Neural crest cell (in vitro differentiated cells): ENCODE measurements at regions not wholly inside any gene's neighbourhood (a gene's known extent, or its start where the extent isn't known, plus 50 kb on each side); places are given as distances from the start of the nearest gene placed in this dataset.

ENCODE experiments used
- DNase-seq: peaks from one replicate; pipeline ENCODE4 v3.0.0; 2021; ENCODE audit warnings: low read depth, mixed read lengths, low spot score
- H3K27ac Mint-ChIP-seq: one replicate; pipeline ENCODE4 v1.8.0; 2021; ENCODE audit warnings: mild to moderate bottlenecking, mixed read lengths; ENCODE audit not compliant: unreplicated experiment
- H3K27me3 Mint-ChIP-seq: 2 replicates; pipeline ENCODE4 v1.8.0; 2021; ENCODE audit warnings: low read depth, mild to moderate bottlenecking, mixed read lengths
- H3K36me3 Mint-ChIP-seq: 2 replicates; pipeline ENCODE4 v1.8.0; 2021; ENCODE audit warnings: low read depth, mild to moderate bottlenecking, mixed read lengths
- H3K4me1 Mint-ChIP-seq: 2 replicates; pipeline ENCODE4 v1.8.0; 2021; ENCODE audit warnings: mixed read lengths
- H3K4me3 Mint-ChIP-seq: one replicate; pipeline ENCODE4 v1.8.0; 2021; ENCODE audit warnings: mild to moderate bottlenecking, mixed read lengths
- H3K9me3 Mint-ChIP-seq: 2 replicates; pipeline ENCODE4 v1.8.0; 2021; ENCODE audit warnings: mixed read lengths
- CTCF ChIP-seq: fragments of 200-600 bp; sonication (generic); conservative IDR thresholded peaks from 2 replicates; pipeline ENCODE4 v1.5.0; 2021; ENCODE audit warnings: antibody characterized with exemption, mild to moderate bottlenecking

- peaks cover 9% of the 10 kb centered on the region for H3K9me3 Mint-ChIP-seq
- H3K4me1 Mint-ChIP-seq = peaks cover 16% of the 10 kb centered on the region
- no peak for TF ChIP-seq CTCF
- no peaks in the 10 kb centered on the region for H3K27me3 Mint-ChIP-seq
- no peak overlapping the region for H3K27ac Mint-ChIP-seq
- no peak for DNase-seq
- H3K36me3 Mint-ChIP-seq = peaks cover 5% of the 10 kb centered on the region
- H3K4me3 Mint-ChIP-seq = no peak overlapping the region
Observed at GRCh38 chr2:15061268-15061667, 428.8 kb downstream of the LRATD1 start.

DNA sequence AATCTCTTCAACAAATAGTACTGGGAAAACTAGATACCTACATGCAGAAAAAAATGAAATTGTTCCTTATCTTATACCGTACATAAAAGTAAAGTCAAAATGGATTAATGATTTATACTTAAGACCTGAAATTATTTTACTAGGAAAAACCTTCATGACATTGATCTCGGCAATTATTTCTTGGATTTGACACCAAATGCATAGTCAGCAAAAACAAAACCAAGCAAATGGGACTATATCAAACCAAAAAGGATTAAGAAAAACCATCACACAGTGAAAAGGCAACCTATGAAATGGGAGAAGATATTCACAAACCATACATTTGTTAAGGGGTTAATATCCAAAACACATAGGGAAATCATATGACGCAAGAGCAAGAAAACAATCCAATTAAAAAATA is 433.6 kb downstream of the LRATD1 start:
- Mint-ChIP-seq H3K9me3 (peaks cover 12% of the 10 kb centered on the region), H3K27me3 (no peaks in the 10 kb centered on the region), H3K27ac (no peak overlapping the region), H3K36me3 (peaks cover 5% of the 10 kb centered on the region), H3K4me1 (peaks cover 10% of the 10 kb centered on the region), H3K4me3 (no peak overlapping the region)
- no peak for DNase-seq
- TF ChIP-seq CTCF = no peak

GRCh38 chr2:15069149-15069548 is 436.6 kb downstream of the LRATD1 start:
- TF ChIP-seq CTCF = no peak
- H3K4me1 Mint-ChIP-seq = peaks cover 10% of the 10 kb centered on the region
- H3K36me3 Mint-ChIP-seq = peaks cover 5% of the 10 kb centered on the region
- H3K4me3 Mint-ChIP-seq = no peak overlapping the region
- DNase-seq = no peak
- no peaks in the 10 kb centered on the region for H3K27me3 Mint-ChIP-seq
- H3K27ac Mint-ChIP-seq = no peak overlapping the region
- H3K9me3 Mint-ChIP-seq = peaks cover 9% of the 10 kb centered on the region

- H3K27me3 Mint-ChIP-seq = no peaks in the 10 kb centered on the region
Observed at GRCh38 chr2:15072836-15073235, 440.3 kb downstream of the LRATD1 start.

GRCh38 chr2:15073664-15074063 is 441.1 kb downstream of the LRATD1 start:
- H3K27ac Mint-ChIP-seq = no peak overlapping the region
- no peaks in the 10 kb centered on the region for H3K27me3 Mint-ChIP-seq
- TF ChIP-seq CTCF = no peak
- peaks cover 5% of the 10 kb centered on the region for H3K9me3 Mint-ChIP-seq
- DNase-seq = no peak
- no peak overlapping the region for H3K4me3 Mint-ChIP-seq
- no peaks in the 10 kb centered on the region for H3K36me3 Mint-ChIP-seq
- H3K4me1 Mint-ChIP-seq = peaks cover 20% of the 10 kb centered on the region

More at GRCh38 chr2:15072836-15073235, 440.3 kb downstream of the LRATD1 start:
- Mint-ChIP-seq H3K27ac (no peak overlapping the region), H3K4me3 (no peak overlapping the region), H3K9me3 (peaks cover 2% of the 10 kb centered on the region), H3K36me3 (no peaks in the 10 kb centered on the region), H3K4me1 (peaks cover 21% of the 10 kb centered on the region)
- DNase-seq = no peak
- no peak for TF ChIP-seq CTCF

GRCh38 chr2:15074319-15074718 is 441.8 kb downstream of the LRATD1 start:
- Mint-ChIP-seq H3K9me3 (peaks cover 5% of the 10 kb centered on the region), H3K36me3 (no peaks in the 10 kb centered on the region), H3K4me3 (no peak overlapping the region), H3K4me1 (peaks cover 14% of the 10 kb centered on the region), H3K27me3 (no peaks in the 10 kb centered on the region), H3K27ac (no peak overlapping the region)
- no peak for TF ChIP-seq CTCF
- no peak for DNase-seq
